Neural progenitor cell (in vitro differentiated cells): ENCODE measurements at regions not wholly inside any gene's neighbourhood (a gene's known extent, or its start where the extent isn't known, plus 50 kb on each side); places are given as distances from the start of the nearest gene placed in this dataset.
"Not testable (repeated sequence)": the region's sequence is repeated elsewhere in the genome, so short reads cannot be mapped to it uniquely, and the experiment has no call there.

Experiments
- DNase-seq: peaks from one replicate; pipeline ENCODE4 v3.0.0-alpha.2; 2016; ENCODE audit warnings: low spot score
- H2AFZ ChIP-seq: fragments of 200-600 bp; sonication (generic); replicated peaks from 2 replicates; pipeline ENCODE4 v1.6.1; 2016; ENCODE audit warnings: antibody characterized with exemption
- H3F3A ChIP-seq: fragments of 200-600 bp; sonication (generic); 2 replicates; pipeline ENCODE4 v1.6.1; 2016; ENCODE audit warnings: antibody characterized with exemption, low read depth
- H3K27ac ChIP-seq: fragments of 200-600 bp; sonication (generic); 2 replicates; pipeline ENCODE4 v1.5.1; 2016; ENCODE audit warnings: mild to moderate bottlenecking
- H3K27me3 ChIP-seq: fragments of 200-600 bp; sonication (generic); 2 replicates; pipeline ENCODE4 v1.6.1; 2016; ENCODE audit warnings: mild to moderate bottlenecking, moderate library complexity
- H3K36me3 ChIP-seq: fragments of 200-600 bp; sonication (generic); 2 replicates; pipeline ENCODE4 v1.5.1; 2016
- H3K4me1 ChIP-seq: fragments of 200-600 bp; sonication (generic); 2 replicates; pipeline ENCODE4 v1.6.1; 2016; ENCODE audit warnings: mixed run types
- H3K4me2 ChIP-seq: fragments of 200-600 bp; sonication (generic); 2 replicates; pipeline ENCODE4 v1.6.1; 2016
- H3K4me3 ChIP-seq: fragments of 200-600 bp; sonication (generic); 2 replicates; pipeline ENCODE4 v1.5.1; 2016
- H3K79me2 ChIP-seq: fragments of 200-600 bp; sonication (generic); 2 replicates; pipeline ENCODE4 v1.6.1; 2016; ENCODE audit warnings: low read depth
- H3K9ac ChIP-seq: fragments of 200-600 bp; sonication (generic); 2 replicates; pipeline ENCODE4 v1.6.1; 2016
- H3K9me3 ChIP-seq: fragments of 200-600 bp; sonication (generic); 2 replicates; pipeline ENCODE4 v1.5.1; 2016; ENCODE audit warnings: low read depth
- H4K20me1 ChIP-seq: fragments of 200-600 bp; sonication (generic); 2 replicates; pipeline ENCODE4 v1.6.1; 2016; ENCODE audit warnings: low read depth
- H3K27ac Mint-ChIP-seq: 3 replicates; pipeline ENCODE4 v1.8.0; 2021; ENCODE audit warnings: mixed read lengths
- H3K27me3 Mint-ChIP-seq: 2 replicates; pipeline ENCODE4 v1.8.0; 2022; ENCODE audit warnings: low read depth, mild to moderate bottlenecking, inconsistent platforms, moderate library complexity, mixed read lengths; ENCODE audit not compliant: insufficient read depth
- H3K36me3 Mint-ChIP-seq: 3 replicates; pipeline ENCODE4 v1.8.0; 2021; ENCODE audit warnings: mixed read lengths
- H3K4me1 Mint-ChIP-seq: 3 replicates; pipeline ENCODE4 v1.8.0; 2021; ENCODE audit warnings: mixed read lengths
- H3K4me3 Mint-ChIP-seq: 3 replicates; pipeline ENCODE4 v1.8.0; 2021; ENCODE audit warnings: mild to moderate bottlenecking, moderate library complexity, mixed read lengths
- H3K9me3 Mint-ChIP-seq: 3 replicates; pipeline ENCODE4 v1.8.0; 2020; ENCODE audit warnings: mixed read lengths
- EZH2 ChIP-seq: fragments of 200-600 bp; sonication (generic); IDR thresholded peaks from 2 replicates; pipeline ENCODE4 v1.6.1; 2017; ENCODE audit warnings: antibody characterized with exemption, mild to moderate bottlenecking, moderate library complexity
- EZH2phosphoT487 ChIP-seq: fragments of 200-600 bp; sonication (generic); IDR thresholded peaks from 2 replicates; pipeline ENCODE4 v1.6.1; 2017; ENCODE audit warnings: antibody characterized with exemption
- TF ChIP-seq, protein P1 (sequence below): fragments of 200-600 bp; sonication (generic); IDR thresholded peaks from 2 replicates; pipeline ENCODE4 v1.5.1; 2017; ENCODE audit warnings: antibody characterized with exemption, mild to moderate bottlenecking

DNA sequence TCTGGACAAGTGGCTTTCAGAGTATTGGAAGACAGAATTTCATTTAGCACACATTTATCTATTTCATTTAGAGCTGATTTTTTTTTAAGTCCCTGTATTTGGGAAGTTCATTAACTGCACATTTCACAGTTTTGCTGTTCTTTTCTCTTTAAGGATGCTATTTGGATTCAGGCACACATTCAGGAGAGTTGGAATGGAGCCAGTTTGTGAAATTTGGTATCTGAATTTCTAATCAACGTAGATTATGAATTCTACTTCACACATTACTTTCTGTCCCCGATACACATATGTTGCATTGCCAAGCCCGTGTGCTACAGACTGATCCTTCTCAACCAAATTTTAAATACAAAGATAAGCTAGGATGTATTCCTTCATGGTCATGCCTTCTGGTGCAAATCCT is 503.9 kb downstream of the IRS1 start:
- H3K9me3 ChIP-seq, result no peaks in the 10 kb centered on the region
- no peaks in the 10 kb centered on the region for H3K4me1 ChIP-seq
- no peaks in the 10 kb centered on the region for H4K20me1 ChIP-seq
- TF ChIP-seq EZH2phosphoT487 (no peak), EZH2 (no peak)
- TF ChIP-seq, protein P1, sequence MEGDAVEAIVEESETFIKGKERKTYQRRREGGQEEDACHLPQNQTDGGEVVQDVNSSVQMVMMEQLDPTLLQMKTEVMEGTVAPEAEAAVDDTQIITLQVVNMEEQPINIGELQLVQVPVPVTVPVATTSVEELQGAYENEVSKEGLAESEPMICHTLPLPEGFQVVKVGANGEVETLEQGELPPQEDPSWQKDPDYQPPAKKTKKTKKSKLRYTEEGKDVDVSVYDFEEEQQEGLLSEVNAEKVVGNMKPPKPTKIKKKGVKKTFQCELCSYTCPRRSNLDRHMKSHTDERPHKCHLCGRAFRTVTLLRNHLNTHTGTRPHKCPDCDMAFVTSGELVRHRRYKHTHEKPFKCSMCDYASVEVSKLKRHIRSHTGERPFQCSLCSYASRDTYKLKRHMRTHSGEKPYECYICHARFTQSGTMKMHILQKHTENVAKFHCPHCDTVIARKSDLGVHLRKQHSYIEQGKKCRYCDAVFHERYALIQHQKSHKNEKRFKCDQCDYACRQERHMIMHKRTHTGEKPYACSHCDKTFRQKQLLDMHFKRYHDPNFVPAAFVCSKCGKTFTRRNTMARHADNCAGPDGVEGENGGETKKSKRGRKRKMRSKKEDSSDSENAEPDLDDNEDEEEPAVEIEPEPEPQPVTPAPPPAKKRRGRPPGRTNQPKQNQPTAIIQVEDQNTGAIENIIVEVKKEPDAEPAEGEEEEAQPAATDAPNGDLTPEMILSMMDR, result no peak
- no peak overlapping the region for H3K4me2 ChIP-seq
- Mint-ChIP-seq H3K9me3 (peaks cover 33% of the 10 kb centered on the region), H3K4me1 (peaks cover 2% of the 10 kb centered on the region), H3K4me3 (no peak overlapping the region), H3K36me3 (no peaks in the 10 kb centered on the region), H3K27ac (no peak overlapping the region), H3K27me3 (no peaks in the 10 kb centered on the region)
- H3K27ac ChIP-seq, result no peak overlapping the region
- H3K4me3 ChIP-seq, result no peak overlapping the region
- H2AFZ ChIP-seq, result no peak overlapping the region
- H3K9ac ChIP-seq, result no peak overlapping the region
- no peak for DNase-seq
- no peaks in the 10 kb centered on the region for H3K27me3 ChIP-seq
- H3K79me2 ChIP-seq, result no peaks in the 10 kb centered on the region
- H3F3A ChIP-seq, result no peaks in the 10 kb centered on the region
- no peaks in the 10 kb centered on the region for H3K36me3 ChIP-seq

DNA sequence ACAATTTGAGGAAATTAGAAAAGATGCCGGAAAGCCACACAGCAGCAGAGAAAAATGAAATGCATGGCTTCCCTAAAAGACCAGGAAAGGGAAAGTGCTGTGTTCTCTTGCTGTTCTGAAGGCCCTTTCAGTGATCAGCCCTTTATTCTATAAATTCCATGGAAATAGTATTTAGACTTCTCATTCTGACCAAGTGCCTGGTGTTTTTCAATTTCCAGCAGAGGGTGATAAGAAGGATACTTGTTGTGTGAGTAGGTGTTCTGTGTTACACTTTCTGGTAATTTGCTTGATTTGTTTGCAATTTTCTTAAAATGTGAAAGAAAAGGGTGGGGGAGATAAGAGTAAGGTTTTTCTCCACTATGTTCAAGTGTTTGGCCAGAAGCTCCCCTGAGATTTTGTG is 504.5 kb downstream of the IRS1 start:
- TF ChIP-seq EZH2phosphoT487 (no peak), EZH2 (no peak)
- TF ChIP-seq, protein P1, result no peak

DNA sequence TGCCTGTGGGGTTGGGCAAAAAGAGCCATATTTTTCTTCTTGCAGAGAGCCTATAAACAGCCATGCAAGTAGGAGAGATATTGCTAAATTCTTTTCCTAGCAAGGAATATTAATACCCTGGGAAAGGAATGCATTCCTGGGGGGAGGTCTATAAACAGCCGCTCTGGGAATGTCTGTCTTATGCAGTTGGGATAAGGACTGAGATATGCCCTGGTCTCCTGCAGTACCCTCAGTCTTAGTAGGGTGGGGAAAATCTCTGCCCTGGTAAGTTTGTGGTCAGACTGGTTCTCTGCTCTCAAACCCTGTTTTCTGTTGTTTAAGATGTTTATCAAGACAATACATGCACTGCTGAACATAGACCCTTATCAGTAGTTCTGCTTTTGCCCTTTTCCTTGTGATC is 508.3 kb downstream of the IRS1 start:
- H3K27ac Mint-ChIP-seq, H3K27me3 Mint-ChIP-seq, H3K4me3 Mint-ChIP-seq, H3K4me2 ChIP-seq, H3K36me3 Mint-ChIP-seq, H3K27ac ChIP-seq, H3F3A ChIP-seq, H3K4me1 ChIP-seq, H3K4me1 Mint-ChIP-seq, H3K4me3 ChIP-seq, H3K79me2 ChIP-seq, H3K27me3 ChIP-seq, H4K20me1 ChIP-seq, H3K9me3 ChIP-seq, H2AFZ ChIP-seq, H3K9ac ChIP-seq, DNase-seq, H3K36me3 ChIP-seq: not testable (repeated sequence)
- peaks cover 26% of the 10 kb centered on the region for H3K9me3 Mint-ChIP-seq

More for the DNA sequence above, 504.5 kb downstream of the IRS1 start:
- Mint-ChIP-seq H3K27ac (no peak overlapping the region), H3K36me3 (no peaks in the 10 kb centered on the region), H3K9me3 (peaks cover 34% of the 10 kb centered on the region), H3K4me3 (no peak overlapping the region), H3K27me3 (no peaks in the 10 kb centered on the region), H3K4me1 (peaks cover 2% of the 10 kb centered on the region)
- Histone ChIP-seq H3K27ac (no peak overlapping the region), H3K79me2 (no peaks in the 10 kb centered on the region), H3F3A (no peaks in the 10 kb centered on the region), H3K9ac (no peak overlapping the region), H3K4me2 (no peak overlapping the region), H3K27me3 (no peaks in the 10 kb centered on the region), H4K20me1 (no peaks in the 10 kb centered on the region), H3K4me3 (no peak overlapping the region), H2AFZ (no peak overlapping the region), H3K4me1 (no peaks in the 10 kb centered on the region), H3K36me3 (no peaks in the 10 kb centered on the region), H3K9me3 (no peaks in the 10 kb centered on the region)
- no peak for DNase-seq

DNA sequence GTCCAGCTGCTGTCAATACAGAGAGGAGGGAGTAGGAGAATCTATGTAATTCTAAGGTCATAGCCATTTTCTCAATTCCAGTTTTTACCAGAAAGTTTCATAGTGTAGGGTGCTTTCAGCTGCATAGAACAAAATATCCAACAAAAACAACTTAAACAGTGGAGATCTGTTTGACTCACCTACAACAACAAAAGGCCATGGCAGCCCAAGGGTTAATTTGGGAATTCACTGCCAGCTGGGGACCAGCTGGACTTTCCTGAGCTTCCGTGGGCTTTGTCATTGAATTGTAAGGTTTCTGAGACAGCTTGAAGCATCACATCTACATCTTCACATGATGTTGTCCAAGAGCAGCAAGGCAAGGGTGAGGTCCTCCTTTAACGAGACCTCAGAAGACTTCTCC is 512.7 kb downstream of the IRS1 start:
- Histone ChIP-seq H3K4me1 (no peaks in the 10 kb centered on the region), H3K4me2 (no peak overlapping the region), H3K36me3 (no peaks in the 10 kb centered on the region), H2AFZ (no peak overlapping the region), H3K9me3 (no peaks in the 10 kb centered on the region), H3K9ac (no peak overlapping the region), H4K20me1 (no peaks in the 10 kb centered on the region), H3K79me2 (no peaks in the 10 kb centered on the region), H3K27me3 (no peaks in the 10 kb centered on the region), H3F3A (no peaks in the 10 kb centered on the region), H3K4me3 (no peak overlapping the region), H3K27ac (no peak overlapping the region)
- H3K4me1 Mint-ChIP-seq, result no peaks in the 10 kb centered on the region
- DNase-seq, result no peak
- H3K36me3 Mint-ChIP-seq, result no peaks in the 10 kb centered on the region
- H3K9me3 Mint-ChIP-seq, result peaks cover 18% of the 10 kb centered on the region
- H3K27ac Mint-ChIP-seq, result no peak overlapping the region
- H3K4me3 Mint-ChIP-seq, result no peak overlapping the region
- H3K27me3 Mint-ChIP-seq, result no peaks in the 10 kb centered on the region
- TF ChIP-seq, protein P1, result no peak
- TF ChIP-seq EZH2phosphoT487, result no peak
- TF ChIP-seq EZH2, result no peak
